HG03280 (cell line): ENCODE measurements at regions not wholly inside any gene's neighbourhood (a gene's known extent, or its start where the extent isn't known, plus 50 kb on each side); places are given as distances from the start of the nearest gene placed in this dataset.
"Not testable (repeated sequence)": the region's sequence is repeated elsewhere in the genome, so short reads cannot be mapped to it uniquely, and the experiment has no call there.

Experiments
- ATAC-seq: cut with Tn5 transposase; IDR thresholded peaks from one replicate; pipeline ENCODE4 v1.9.1; 2021; ENCODE audit warnings: mild to moderate bottlenecking, moderate library complexity; ENCODE audit not compliant: unreplicated experiment

DNA sequence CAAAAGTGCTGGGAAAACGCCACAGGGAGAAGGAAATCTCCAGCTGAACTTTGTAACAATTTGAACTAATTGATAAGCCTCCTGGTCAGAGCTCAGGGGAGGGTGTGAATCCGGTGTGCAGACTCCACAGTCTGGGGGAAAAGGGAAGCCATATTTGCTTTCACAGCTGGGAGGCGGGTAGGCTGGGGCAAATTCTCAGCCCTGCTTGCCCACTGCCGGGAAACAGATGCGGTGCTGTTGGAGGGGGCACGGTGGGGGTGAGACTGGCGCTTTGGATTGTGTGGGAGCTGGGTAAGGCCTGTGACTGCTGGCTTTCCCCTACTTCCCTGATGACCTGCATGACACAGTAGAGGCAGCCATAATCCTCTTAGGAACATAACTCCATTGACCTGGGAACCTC lies 134.8 kb downstream of the ADCYAP1 start:
- no peak for ATAC-seq

DNA sequence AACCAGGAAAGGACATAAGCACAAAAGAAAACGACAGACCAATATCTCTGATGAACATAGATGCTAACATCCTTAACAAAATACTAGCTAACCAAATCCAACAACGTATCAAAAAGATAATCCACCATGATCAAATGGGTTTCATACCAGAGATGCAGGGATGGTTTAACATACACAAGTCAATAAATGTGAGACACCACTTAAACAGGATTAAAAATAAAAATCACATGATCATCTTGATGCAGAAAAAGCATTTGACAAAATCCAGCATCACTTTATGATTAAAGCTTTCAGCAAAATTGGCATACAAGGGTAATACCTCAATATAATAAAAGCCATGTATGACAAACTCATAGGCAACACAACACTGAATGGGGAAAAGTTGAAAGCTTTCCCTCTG lies 138.4 kb downstream of the ADCYAP1 start:
- ATAC-seq = not testable (repeated sequence)

DNA sequence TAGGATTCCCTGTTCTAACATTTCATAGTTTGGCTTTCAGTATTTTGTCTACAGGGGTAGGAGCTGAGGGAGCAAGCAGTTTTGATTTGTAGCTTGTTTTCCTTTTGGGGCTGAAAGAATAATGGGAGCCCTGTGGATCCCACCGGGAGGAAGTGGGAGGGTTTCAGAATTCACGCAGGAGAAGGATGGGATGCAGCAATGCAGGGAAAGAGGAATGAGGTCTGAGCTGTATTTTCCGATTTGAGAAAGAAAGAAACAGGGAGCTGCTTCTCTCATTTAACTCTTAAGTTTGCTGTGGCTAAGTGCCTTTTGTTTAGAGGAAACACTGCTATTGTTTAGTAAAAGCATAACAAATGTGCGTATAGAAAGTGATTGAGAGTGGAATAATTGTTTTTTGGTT lies 141.0 kb downstream of the ADCYAP1 start:
- ATAC-seq = no peak

DNA sequence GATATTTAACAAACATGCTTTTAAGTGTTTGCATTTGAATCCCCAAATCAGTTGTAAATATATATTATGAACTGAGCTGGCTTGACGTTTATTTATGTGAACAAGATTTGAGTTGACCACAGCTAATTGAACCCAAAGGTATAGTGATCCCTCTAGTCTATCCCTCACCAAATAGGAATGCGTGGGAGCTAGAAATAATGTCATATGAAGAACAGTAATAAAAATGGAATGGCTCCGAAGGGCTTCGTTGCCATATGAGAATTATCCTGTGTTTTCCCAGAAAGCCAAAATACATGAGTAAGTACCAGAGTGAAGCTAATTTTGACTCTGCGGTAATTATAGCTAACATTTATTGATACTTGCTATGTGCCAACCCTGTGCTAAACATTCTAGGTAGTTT lies 142.7 kb downstream of the ADCYAP1 start:
- no peak for ATAC-seq

DNA sequence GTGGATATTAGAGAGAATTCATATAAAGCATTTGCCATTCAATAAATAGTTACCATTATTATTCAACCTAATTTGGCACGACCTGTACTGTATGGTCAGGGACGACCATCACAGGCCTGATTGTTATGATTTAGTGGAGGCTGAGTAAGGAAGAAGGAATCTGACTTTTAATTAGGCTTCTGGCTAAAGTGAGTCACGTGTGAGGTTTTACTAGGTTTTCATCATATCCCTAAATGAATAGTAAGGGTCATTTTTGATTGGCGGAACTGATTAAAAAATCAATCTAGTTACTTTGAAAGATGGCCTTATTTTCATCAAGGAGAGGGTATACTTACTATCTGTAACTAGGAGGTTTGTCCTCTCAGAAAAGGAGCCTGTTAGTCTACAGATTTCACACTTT lies 143.4 kb downstream of the ADCYAP1 start:
- ATAC-seq = no peak

DNA sequence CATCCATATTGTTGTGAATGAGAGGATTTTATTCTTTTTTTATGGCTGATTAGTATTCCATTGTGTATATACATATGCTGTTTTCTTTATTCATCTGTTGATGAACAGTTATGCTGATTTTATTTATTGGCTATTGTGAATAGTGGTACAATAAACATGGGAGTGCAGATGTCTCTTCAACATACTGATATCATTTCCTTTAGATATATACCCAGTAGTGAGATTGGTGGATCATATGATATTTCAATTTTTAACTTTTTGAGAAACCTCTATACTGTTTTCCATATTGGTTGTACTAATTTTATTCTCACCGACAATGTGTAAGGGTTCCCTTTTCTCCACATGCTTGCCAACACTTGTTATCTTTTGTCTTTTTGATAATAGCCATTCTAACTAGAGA lies 144.5 kb downstream of the ADCYAP1 start:
- ATAC-seq = no peak

DNA sequence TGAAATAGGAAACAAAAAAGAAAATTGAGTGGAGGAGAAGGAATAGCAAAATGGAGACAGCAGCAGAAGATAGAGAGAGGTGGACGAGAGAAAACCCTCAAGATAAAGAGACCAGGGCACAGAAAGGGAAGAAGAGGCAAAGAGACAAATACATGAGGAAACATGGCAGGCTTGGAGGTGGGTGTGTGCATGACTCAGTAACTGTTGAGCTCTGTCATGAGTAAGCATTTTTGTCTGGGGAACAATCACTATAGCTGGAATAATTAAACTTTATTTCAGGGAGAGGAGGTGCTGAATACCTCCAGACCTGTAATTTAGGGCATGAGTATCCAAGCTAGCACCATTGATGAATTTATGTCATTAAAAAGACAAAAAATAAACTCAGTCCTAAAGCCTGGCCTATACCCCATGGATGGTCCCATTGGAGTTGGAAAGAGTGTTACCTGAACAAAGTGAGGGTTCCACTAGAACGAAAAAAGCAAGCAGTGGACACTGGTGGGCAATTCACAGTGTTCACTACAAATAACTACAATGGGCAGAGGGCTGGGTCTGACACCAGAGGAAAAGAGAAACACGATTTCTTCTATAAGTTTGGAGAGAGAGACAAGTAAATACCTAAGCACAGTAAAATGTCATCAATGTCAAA lies 145.5 kb downstream of the ADCYAP1 start:
- ATAC-seq = no peak

DNA sequence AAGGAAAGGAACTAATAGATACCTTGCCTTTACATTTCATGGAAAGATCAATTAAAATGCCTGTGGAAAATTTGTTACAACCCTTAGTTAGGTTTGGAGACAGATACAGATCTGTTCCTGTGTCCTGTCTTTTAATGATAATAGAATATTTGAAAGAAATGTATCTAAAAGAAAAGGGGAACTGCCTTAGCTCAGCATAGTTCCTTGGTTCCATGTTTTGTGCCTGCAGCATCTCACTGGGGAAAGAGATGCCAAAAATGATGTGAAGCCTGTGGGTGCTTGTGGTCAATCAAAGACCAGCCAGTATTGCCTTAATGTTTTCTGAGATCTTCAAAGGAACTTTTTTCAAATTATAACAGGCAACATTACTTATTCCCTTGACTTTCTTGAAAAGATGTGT lies 147.6 kb downstream of the ADCYAP1 start:
- ATAC-seq = no peak

DNA sequence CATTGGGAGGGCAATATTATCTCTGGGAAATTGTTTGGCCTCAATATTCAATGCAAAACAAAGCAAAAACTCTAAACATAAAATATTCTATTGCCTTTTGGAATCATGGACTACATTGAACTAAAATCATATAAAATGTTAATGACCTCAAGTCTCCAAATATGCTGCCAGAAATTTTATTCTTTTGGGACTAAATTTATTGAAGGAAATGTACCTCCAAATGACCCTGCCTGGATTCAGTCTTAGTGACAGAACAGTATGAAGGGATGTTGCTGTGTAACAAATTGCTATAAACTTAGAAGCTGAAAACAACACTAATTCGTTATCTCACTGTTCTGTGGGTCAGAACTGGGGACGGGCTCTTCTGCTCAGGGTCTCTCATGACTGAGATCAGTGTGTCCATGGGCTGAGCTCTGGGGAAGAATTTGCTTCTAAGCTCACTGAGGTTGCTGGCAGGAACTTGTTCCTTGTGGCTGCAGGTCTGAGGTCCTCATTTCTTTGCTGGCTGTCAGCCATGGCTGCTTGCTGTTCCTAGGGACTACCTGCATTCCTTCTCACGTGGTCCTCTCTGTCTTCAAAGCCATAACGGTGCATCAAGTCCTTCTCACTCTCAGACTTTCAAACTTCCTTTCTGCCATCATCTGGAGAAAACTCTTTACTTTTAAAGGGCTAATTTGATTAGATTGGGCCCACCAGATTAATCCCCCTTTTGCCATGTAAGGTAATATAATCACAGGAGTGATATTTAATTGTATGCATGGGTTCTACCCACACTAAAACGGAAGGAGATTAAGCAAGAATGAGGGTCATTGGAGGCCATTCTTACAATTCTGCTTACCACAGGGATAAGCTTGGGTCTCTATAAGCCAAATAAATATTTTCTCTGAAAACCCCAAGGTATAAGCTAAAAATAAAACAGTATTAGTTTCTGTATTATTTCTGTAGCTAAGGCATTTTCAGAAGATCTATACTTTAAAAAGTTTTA lies 149.0 kb downstream of the ADCYAP1 start:
- ATAC-seq = no peak

DNA sequence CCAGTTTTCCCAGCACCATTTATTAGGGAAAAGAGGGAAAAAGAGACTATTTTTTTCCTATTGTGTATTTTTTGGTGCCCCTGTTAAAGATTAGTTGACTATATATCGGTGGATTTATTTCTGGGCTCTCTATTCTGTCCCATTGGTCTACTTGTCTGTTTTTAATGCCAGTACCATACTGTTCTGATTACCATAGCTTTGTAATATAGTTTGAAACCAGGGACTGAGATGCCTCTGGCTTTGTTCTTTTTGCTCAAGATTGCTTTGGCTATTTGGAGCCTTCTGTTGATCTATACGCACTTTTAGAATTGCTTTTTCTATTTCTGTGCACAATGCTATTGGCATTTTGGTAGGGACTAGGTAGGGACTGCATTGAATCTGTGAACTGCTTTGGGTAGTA lies 151.7 kb downstream of the ADCYAP1 start:
- ATAC-seq = no peak

DNA sequence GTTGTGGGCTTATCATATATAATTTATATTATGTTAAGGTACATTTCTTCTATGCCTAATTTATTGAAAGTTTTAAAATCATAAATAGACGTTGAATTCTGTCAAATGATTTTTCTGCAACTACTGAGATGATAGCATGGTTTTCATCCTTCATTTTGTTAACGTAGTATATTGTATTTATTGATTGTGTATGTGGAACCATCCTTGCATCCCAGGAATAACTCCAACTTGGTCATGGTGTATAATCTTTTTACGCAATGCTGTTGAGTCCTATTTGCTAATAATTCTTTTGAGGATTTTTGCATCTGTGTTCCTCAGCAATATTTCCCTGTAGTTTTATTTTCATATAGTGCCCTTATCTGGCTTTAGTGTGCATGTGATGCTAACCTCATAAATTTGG lies 152.7 kb downstream of the ADCYAP1 start:
- no peak for ATAC-seq

DNA sequence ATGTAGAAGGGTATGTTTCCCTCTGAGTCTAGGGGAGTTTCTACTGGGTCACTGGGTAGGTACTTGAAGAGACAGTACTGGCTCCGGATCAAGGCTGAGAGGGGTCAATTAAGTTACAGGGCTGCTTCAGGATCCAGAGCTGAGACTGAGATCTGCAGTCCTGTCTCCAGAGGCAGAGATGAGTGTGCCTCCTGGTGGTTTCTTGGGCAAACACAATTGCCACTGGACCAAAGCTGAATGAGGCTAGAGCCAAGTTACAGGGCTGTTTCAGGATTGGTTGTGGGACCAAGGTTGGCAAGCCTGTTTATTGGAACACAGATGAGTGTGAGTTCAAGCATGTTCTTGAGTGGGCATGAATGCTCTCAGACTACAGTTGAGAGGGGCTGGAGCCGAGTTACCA lies 157.9 kb downstream of the ADCYAP1 start:
- no peak for ATAC-seq

DNA sequence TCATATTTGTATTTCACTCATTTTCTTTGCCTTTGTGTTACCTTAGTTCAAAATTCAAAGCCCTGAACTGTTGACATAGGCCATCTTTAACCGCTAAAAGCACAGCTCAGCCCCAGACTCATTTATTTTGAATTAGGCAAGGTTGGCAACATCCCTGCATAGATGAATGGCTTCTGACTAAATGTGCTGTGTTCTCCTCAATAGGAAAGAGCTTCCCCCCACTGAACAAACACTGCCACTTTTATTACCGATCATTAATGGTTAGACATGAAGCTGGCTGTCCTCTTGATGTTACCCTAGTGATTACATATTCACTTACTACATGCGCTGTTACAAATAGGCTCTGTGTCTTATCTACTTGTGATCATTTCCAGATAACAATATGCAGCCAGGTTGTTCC lies 170.7 kb downstream of the ADCYAP1 start:
- no peak for ATAC-seq

DNA sequence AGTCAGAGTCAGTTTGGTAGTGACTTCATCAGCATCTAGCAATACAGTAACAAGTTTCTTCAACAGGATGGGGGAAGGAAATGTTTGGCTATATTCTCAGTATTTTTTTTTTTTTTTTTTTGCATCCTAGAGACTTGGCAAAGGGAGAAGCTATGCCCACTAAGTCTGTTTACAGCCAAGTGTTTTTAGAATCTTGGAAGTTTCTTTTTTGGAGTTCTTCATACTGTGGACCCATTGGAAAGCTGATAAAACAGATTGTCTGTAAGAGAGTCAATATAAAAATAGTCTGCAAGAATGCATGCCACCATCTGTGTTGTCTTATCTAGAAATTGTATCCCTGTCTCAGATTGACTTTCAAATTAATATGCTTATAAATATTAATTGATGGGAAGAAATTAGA lies 171.2 kb downstream of the ADCYAP1 start:
- no peak for ATAC-seq

DNA sequence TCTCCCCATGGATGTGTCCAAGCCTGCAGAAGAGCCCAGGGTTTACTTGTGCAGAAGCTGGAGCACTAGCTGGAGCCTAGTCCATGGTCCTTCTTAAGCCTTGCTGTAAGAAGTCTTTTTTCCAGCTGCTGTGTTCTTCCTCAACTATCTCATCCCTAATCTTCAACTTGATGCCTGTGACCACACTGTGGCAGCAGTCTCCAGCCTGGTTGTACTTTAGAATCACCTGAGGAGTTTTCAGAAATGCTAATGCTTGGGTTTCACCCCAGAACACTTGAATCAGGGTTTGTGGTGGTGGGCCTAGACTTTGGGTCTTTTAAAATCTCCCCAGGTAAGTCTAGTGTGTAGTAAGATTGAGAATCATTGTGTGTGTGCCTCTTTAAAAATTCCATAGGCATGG lies 173.6 kb downstream of the ADCYAP1 start:
- no peak for ATAC-seq

DNA sequence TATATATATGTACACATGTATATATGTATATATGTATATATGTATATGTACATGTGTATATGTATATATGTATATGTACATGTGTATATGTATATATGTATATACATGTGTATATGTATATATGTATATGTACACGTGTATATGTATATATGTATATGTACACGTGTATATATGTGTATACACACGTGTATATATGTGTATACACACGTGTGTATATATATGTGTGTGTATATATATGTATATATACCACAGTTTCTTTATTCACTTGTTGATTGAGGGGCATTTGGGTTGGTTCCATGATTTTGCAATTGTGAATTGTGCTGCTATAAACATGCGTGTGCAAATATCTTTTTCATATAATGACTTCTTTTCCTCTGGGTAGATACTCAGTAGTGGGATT lies 179.0 kb downstream of the ADCYAP1 start:
- not testable (repeated sequence) for ATAC-seq

DNA sequence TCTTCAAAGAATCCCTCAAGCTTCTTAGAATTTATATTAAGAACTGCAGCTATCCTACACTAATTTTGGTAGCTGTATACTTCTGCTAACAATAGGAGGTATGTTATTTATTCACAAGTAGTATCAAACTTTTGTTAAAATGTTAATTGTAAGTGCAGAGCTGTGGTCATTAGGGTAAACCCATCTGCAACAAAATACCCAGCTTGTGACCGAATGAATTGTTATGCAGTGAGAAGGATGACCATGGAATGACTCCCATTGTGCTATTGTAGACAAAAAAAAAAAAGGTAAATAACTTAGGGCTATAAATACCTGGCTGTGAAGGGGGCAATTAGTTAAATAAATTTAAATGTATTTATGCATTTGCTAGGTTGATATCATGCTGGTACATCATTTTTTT lies 186.1 kb downstream of the ADCYAP1 start:
- no peak for ATAC-seq

DNA sequence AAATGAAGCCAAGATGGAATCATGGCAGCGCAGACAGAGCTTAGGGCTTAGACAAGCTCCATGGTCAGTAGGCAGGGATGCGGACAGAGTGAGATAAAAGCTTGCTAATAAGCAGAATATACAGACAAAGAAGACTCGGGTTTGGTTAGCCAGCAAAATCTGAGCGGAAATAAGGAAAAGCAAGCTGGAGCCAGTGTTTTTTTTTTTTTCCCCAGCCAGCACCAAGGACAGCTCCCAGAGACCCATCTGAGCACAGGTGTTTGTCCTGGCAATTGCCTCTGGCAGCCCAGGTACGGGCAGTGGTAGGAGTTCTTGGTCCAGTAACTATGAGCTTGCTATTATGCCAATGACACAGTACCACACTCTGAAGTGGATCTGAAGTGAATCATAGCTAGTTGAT lies 187.6 kb downstream of the ADCYAP1 start:
- no peak for ATAC-seq

DNA sequence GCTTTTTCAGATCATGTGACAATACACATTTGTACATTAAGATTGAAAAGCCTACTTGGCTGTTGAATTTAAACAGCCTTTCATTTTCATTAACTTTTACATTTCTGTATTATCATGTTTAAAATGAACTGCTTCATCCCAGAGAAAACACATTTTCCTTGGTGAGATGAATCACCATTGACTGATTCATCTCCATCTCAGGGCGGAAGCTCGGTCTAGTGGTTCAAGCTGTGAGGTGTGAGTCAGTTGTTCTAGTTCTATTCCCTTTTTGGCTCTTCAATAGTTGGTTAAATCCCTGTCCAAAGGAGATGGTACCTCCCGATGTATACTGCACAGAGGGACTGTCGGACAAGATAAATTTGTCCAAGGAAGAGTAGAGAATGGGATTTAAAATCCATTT lies 189.7 kb downstream of the ADCYAP1 start:
- no peak for ATAC-seq

DNA sequence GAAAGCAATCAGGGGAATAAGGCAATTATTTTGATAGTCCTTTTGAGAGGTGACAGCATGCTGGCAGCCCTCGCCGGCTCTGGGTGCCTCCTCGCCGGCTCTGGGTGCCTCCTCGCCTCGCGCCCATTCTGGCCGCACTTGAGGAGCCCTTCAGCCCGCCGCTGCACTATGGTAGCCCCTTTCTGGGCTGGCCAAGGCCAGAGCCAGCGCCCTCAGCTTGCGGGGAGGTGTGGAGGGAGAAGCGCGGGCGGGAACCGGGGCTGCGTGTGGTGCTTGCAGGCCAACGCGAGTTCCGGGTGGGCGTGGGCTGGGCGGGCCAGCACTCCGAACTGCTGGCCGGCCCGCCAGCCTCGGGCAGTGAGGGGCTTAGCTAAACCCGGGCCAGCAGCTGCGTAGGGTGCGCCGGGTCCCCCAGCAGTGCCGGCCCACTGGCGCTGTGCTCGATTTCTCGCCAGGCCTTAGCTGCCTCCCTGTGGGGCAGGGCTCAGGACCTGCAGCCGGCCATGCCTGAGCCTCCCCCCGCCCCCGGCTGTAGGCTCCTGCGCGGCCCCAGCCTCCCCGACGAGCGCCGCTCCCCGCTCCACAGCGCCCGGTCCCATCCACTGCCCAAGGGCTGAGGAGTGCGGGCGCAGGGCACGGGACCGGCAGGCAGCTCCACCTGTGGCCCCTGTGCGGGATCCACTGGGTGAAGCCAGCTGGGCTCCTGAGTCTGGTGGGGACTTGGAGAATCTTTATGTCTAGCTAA lies 193.5 kb downstream of the ADCYAP1 start:
- not testable (repeated sequence) for ATAC-seq

DNA sequence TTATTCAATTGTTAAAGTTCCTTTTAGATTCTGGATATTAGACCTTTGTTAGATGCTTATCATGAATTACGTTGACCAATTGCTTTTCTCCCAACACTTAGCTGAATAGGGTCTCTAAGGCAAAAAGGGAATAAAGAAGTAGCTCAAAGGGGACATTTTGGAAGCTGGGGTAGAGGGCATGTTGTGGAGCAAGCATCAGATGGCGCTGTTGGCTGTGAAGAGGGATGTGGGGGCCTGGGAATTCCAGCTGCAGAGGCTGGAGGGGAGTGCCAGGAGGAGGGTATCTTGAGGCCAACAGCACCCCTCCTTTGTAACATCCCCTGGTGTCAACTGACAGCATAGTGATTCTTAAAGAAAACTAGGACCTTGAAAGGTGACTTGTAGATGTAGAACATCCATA lies 198.2 kb downstream of the ADCYAP1 start:
- ATAC-seq = no peak

DNA sequence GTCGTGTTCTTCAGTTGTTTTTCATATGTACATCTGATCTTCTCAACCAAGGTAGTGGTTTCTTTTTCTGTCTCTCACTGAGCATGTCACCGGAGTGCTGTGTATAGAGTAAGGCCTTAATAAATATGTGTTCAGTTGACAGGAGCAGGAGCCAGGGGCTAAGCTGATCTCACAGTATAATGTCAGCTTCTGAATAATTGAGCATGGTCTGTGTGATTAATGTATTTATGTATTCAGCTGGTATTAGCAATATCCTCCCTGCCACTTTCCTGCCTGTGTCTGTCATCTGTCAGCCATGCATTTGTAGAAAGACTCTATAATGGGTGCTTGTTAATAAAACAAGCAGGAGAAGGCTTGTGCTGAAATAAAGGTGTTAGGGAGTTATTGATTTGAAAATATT lies 198.9 kb downstream of the ADCYAP1 start:
- no peak for ATAC-seq
